AG04450 (cell line): ENCODE measurements at regions not wholly inside any gene's neighbourhood (a gene's known extent, or its start where the extent isn't known, plus 50 kb on each side); places are given as distances from the start of the nearest gene placed in this dataset.

Experiments used
- CTCF ChIA-PET: fragments of 300-600, 350-600 bp; formaldehyde crosslinking; extraction: SDS; loops from one replicate; lab custom pipeline; 2022; ENCODE audit warnings: antibody characterized with exemption, inconsistent platforms; lab: Charles Lee
- POLR2A ChIA-PET: fragments of 350-600 bp; formaldehyde crosslinking; extraction: SDS; loops from one replicate; lab custom pipeline; 2021; ENCODE audit warnings: antibody characterized with exemption, inconsistent platforms; lab: Yijun Ruan, JAX
- DNase-seq: peaks from one replicate; pipeline ENCODE4 v3.0.0-alpha.2; 2011; ENCODE audit warnings: low read depth, low spot score
- H3K27ac ChIP-seq: one replicate; pipeline ENCODE4 v1.5.1; 2012; ENCODE audit warnings: low read depth, low read length, control low read depth
- H3K27me3 ChIP-seq: one replicate; pipeline ENCODE4 v1.6.0; 2012; ENCODE audit warnings: low read length; ENCODE audit not compliant: control insufficient read depth, insufficient read depth
- H3K4me3 ChIP-seq: 2 replicates; pipeline ENCODE4 v1.5.1; 2011; ENCODE audit warnings: mild to moderate bottlenecking, low read depth, low read length, control low read depth
- H3K9me3 ChIP-seq: 2 replicates; pipeline ENCODE4 v1.5.1; 2012; ENCODE audit warnings: low read length; ENCODE audit not compliant: control insufficient read depth, insufficient read depth
- TF ChIP-seq, protein P1 (sequence below): IDR thresholded peaks from 2 replicates; pipeline ENCODE4 v1.5.1; 2011; ENCODE audit warnings: low read depth, low read length, control low read depth, inconsistent platforms

- H3K9me3 ChIP-seq: no peaks in the 10 kb centered on the region
- TF ChIP-seq, protein P1, sequence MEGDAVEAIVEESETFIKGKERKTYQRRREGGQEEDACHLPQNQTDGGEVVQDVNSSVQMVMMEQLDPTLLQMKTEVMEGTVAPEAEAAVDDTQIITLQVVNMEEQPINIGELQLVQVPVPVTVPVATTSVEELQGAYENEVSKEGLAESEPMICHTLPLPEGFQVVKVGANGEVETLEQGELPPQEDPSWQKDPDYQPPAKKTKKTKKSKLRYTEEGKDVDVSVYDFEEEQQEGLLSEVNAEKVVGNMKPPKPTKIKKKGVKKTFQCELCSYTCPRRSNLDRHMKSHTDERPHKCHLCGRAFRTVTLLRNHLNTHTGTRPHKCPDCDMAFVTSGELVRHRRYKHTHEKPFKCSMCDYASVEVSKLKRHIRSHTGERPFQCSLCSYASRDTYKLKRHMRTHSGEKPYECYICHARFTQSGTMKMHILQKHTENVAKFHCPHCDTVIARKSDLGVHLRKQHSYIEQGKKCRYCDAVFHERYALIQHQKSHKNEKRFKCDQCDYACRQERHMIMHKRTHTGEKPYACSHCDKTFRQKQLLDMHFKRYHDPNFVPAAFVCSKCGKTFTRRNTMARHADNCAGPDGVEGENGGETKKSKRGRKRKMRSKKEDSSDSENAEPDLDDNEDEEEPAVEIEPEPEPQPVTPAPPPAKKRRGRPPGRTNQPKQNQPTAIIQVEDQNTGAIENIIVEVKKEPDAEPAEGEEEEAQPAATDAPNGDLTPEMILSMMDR: no peak
- peaks cover 8% of the 10 kb centered on the region for H3K27me3 ChIP-seq
- ChIA-PET CTCF (interaction anchor here (1.3 kb wide), 1 partner anchor 55 kb away, joined by 4 read pairs; no protein-coding TSS in a partner anchor), POLR2A (no interaction called here)
- DNase-seq: no peak
- H3K27ac ChIP-seq: no peak overlapping the region
- H3K4me3 ChIP-seq: no peak overlapping the region
These were observed 159.8 kb upstream of the TMEM260 start for GRCh38 chr14:56419750-56420149.

DNA sequence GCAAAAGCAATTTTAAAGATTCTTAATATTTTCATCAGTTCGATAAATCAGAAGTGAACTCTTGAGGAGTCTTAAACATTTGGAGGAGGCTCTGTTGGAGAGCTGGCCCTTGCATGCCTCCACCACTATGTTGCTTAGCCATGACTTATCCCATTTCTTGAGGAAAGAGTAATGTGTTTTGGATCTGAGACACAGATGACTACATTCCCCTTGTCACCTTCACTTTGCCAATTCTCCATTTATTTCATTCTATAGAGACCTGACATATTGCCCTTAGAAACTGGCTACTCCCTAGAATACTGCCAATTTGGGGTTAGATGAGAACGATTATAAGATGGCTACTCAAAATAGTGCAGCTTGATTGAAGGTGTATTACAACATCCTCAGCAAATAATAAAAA, 157.4 kb upstream of the TMEM260 start:
- Histone ChIP-seq H3K27ac (no peak overlapping the region), H3K4me3 (no peak overlapping the region), H3K9me3 (no peaks in the 10 kb centered on the region), H3K27me3 (peaks cover 13% of the 10 kb centered on the region)
- CTCF ChIA-PET: interaction anchor here (0.6 to 2.3 kb wide), 22 partner anchors 8 to 976 kb away, joined by 3 to 12 read pairs (median 4); no protein-coding TSS in a partner anchor
- POLR2A ChIA-PET: no interaction called here
- TF ChIP-seq, protein P1: no peak
- no peak for DNase-seq

- no peaks in the 10 kb centered on the region for H3K9me3 ChIP-seq
- H3K27ac ChIP-seq: no peak overlapping the region
- H3K4me3 ChIP-seq: no peak overlapping the region
- POLR2A ChIA-PET: no interaction called here
- DNase-seq: peak; percentile 55
- CTCF ChIA-PET: interaction anchor here (0.6 to 2.3 kb wide), 28 partner anchors 8 to 977 kb away, joined by 3 to 12 read pairs (median 3); no protein-coding TSS in a partner anchor
- H3K27me3 ChIP-seq: peaks cover 13% of the 10 kb centered on the region
- TF ChIP-seq, protein P1: peak; percentile 88
These were observed 156.8 kb upstream of the TMEM260 start for GRCh38 chr14:56422703-56423213.

DNA sequence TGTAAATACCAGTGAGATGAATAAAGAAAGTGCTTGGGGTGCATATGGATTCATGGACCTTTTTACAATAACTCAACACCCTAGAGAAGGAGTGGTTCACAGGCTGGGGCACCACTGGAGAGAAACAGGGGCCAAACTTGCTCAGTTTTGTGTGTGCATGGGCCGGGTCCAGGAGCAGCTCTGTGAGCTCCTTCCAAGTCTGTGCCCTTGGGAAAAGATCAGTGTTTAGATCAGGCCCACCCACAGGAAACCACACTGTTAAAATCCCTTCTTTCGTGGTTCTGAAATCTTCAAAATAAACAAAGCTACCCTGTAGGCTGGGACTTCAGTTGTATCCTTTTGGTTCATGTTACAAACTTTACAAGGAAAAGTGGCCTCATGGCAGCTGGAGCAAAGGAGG, 156.1 kb upstream of the TMEM260 start:
- peak; percentile 15 for DNase-seq

DNA sequence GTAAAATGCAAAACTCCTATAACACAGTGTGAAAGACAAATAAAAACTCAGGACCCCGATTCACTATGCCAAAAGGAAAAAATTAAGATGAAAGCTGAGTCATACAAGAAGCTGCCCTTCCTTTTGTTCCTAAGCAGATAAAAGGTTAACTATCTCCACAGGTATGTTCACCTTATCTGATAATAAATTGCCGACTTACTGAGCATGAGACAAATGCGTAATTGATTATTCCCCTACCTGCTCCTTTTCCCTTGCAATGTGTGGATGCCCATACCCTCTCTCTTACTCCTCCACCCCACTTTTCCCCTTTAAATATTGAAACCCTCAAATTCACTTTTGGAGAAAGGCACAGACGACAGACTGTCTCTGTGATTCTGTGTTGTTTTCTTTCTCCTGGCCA, 148.6 kb upstream of the TMEM260 start:
- Histone ChIP-seq H3K27ac (no peak overlapping the region), H3K9me3 (no peaks in the 10 kb centered on the region), H3K27me3 (peaks cover 15% of the 10 kb centered on the region), H3K4me3 (no peak overlapping the region)
- ChIA-PET POLR2A (no interaction called here), CTCF (interaction anchor here (0.5 to 0.7 kb wide), 2 partner anchors 9 to 1001 kb away, joined by 3 to 4 read pairs; no protein-coding TSS in a partner anchor)
- no peak for DNase-seq
- TF ChIP-seq, protein P1: no peak

More for the DNA sequence above, 156.1 kb upstream of the TMEM260 start:
- Histone ChIP-seq H3K27ac (no peak overlapping the region), H3K27me3 (peaks cover 13% of the 10 kb centered on the region), H3K4me3 (no peak overlapping the region), H3K9me3 (no peaks in the 10 kb centered on the region)
- CTCF ChIA-PET: interaction anchor here (0.5 to 2.3 kb wide), 10 partner anchors 10 to 823 kb away, joined by 3 to 10 read pairs (median 4); no protein-coding TSS in a partner anchor
- POLR2A ChIA-PET: no interaction called here
- TF ChIP-seq, protein P1: no peak
